ENCODE measurements at regions not wholly inside any gene's neighbourhood (a gene's known extent, or its start where the extent isn't known, plus 50 kb on each side); places are given as distances from the start of the nearest gene placed in this dataset.

DNA sequence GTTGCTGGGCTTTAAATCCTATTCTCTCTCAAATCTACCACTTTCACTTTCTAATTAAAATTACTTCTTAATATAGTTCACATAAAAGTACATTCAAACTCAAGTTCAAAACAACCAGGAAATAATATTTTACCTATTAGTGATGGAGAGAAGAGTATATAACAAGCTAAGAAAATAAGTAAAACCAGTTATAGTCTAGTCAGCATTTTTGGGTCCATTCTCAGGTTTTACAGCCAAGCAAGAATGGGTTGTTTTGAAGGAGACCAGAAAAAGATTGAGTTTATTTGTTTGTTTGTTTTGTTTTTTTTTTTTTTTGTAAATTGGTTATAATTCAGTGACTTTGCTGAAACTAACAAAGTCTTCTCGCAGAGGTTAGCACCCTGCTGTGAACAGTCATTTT lies 106.3 kb upstream of the PTPRZ1 start (continued):
- TF ChIP-seq, protein P1, sequence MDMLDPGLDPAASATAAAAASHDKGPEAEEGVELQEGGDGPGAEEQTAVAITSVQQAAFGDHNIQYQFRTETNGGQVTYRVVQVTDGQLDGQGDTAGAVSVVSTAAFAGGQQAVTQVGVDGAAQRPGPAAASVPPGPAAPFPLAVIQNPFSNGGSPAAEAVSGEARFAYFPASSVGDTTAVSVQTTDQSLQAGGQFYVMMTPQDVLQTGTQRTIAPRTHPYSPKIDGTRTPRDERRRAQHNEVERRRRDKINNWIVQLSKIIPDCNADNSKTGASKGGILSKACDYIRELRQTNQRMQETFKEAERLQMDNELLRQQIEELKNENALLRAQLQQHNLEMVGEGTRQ (IDR thresholded peaks at IDR 0.05; ENCODE audit: borderline replicate concordance, low read depth, low read length): no peak
- TF ChIP-seq RXRA (IDR thresholded peaks at IDR 0.05; ENCODE audit: borderline replicate concordance, low read depth) (no peak), TAF1 (IDR thresholded peaks at IDR 0.05; ENCODE audit: borderline replicate concordance, low read depth, low read length) (no peak)

DNA sequence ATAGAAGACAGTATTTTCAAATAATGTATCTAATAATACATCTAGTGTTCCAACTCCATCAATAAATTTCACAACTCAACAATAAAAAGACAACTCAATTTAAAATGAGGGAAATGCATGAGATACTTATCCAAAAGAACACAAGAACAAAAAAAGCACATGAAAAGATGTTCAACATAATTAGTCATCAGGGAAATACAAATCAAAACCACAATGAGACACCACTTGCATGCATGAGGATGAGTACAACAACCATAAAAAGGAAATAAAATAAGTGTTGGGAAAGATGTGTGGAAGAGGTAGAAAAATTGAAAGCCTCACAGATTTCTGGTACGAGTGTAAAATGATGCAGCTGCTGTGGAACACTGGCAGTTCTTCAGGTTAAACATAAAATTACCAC lies 111.6 kb upstream of the PTPRZ1 start:
- no peak overlapping the region for H3K27ac ChIP-seq (ENCODE audit: low read depth in 2 of 2, low read length in 1 of 2)
- no peaks in the 10 kb centered on the region for H3F3A ChIP-seq (replicated peaks; ENCODE audit: insufficient read depth)
- no peak overlapping the region for H2AFZ ChIP-seq (ENCODE audit: low read depth)
- no peaks in the 10 kb centered on the region for H3K36me3 ChIP-seq (replicated peaks in 1 of 2; ENCODE audit: control insufficient read depth in 1 of 2, insufficient read depth in 2 of 2, low read length in 1 of 2)
- no peaks in the 10 kb centered on the region for H4K20me1 ChIP-seq (ENCODE audit: insufficient read depth)
- ChIA-PET POLR2A (no interaction called here), CTCF (no interaction called here)
- H3K79me2 ChIP-seq (ENCODE audit: insufficient read depth): no peaks in the 10 kb centered on the region
- TF ChIP-seq, protein P2, sequence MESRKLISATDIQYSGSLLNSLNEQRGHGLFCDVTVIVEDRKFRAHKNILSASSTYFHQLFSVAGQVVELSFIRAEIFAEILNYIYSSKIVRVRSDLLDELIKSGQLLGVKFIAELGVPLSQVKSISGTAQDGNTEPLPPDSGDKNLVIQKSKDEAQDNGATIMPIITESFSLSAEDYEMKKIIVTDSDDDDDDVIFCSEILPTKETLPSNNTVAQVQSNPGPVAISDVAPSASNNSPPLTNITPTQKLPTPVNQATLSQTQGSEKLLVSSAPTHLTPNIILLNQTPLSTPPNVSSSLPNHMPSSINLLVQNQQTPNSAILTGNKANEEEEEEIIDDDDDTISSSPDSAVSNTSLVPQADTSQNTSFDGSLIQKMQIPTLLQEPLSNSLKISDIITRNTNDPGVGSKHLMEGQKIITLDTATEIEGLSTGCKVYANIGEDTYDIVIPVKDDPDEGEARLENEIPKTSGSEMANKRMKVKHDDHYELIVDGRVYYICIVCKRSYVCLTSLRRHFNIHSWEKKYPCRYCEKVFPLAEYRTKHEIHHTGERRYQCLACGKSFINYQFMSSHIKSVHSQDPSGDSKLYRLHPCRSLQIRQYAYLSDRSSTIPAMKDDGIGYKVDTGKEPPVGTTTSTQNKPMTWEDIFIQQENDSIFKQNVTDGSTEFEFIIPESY (IDR thresholded peaks at IDR 0.05; ENCODE audit: borderline replicate concordance, low read depth): no peak
- TF ChIP-seq EZH2phosphoT487 (IDR thresholded peaks at IDR 0.05; ENCODE audit: borderline replicate concordance, low read depth) (no peak), RFX5 (IDR thresholded peaks at IDR 0.05; ENCODE audit: low read length) (no peak), MAX (IDR thresholded peaks at IDR 0.05; ENCODE audit: low read depth) (no peak), GATA2 (CRISPR knock-in tag; IDR thresholded peaks at IDR 0.05) (no peak), NFIC (IDR thresholded peaks at IDR 0.05; ENCODE audit: borderline replicate concordance) (no peak), SMC3 (IDR thresholded peaks at IDR 0.05; ENCODE audit: low read depth, low read length) (no peak), MEF2A (IDR thresholded peaks at IDR 0.05; ENCODE audit: borderline replicate concordance, low read depth) (no peak), NRF1 (IDR thresholded peaks at IDR 0.05; ENCODE audit: low read depth, low read length) (no peak), RCOR1 (IDR thresholded peaks at IDR 0.05; ENCODE audit: low read length) (no peak), ELF1 (IDR thresholded peaks at IDR 0.05) (no peak)
- TF ChIP-seq, protein P3, sequence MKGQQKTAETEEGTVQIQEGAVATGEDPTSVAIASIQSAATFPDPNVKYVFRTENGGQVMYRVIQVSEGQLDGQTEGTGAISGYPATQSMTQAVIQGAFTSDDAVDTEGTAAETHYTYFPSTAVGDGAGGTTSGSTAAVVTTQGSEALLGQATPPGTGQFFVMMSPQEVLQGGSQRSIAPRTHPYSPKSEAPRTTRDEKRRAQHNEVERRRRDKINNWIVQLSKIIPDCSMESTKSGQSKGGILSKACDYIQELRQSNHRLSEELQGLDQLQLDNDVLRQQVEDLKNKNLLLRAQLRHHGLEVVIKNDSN (IDR thresholded peaks at IDR 0.05; ENCODE audit: borderline replicate concordance, low read depth): no peak
- TF ChIP-seq, protein P4, sequence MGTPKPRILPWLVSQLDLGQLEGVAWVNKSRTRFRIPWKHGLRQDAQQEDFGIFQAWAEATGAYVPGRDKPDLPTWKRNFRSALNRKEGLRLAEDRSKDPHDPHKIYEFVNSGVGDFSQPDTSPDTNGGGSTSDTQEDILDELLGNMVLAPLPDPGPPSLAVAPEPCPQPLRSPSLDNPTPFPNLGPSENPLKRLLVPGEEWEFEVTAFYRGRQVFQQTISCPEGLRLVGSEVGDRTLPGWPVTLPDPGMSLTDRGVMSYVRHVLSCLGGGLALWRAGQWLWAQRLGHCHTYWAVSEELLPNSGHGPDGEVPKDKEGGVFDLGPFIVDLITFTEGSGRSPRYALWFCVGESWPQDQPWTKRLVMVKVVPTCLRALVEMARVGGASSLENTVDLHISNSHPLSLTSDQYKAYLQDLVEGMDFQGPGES (IDR thresholded peaks at IDR 0.05; ENCODE audit: low read depth, low read length): no peak
- no peak overlapping the region for H3K4me3 ChIP-seq (ENCODE audit: low read depth in 2 of 2, low read length in 1 of 2)
- no peak overlapping the region for H3K9ac ChIP-seq
- WGBS (ENCODE audit: low lambda C conversion rate): 6% methylated on average over 1 of the region's 1 CpG
- H3K27me3 ChIP-seq (ENCODE audit: insufficient read depth): no peaks in the 10 kb centered on the region; the same call in 1 of the 2 replicates
- DNase-seq: no peak
- H3K4me2 ChIP-seq: no peak overlapping the region
- no peaks in the 10 kb centered on the region for H3K9me2 ChIP-seq
- H3K4me1 ChIP-seq (ENCODE audit: control insufficient read depth in 1 of 2, insufficient read depth in 2 of 2, low read depth in 1 of 2, low read length in 1 of 2): no peaks in the 10 kb centered on the region
- no peaks in the 10 kb centered on the region for H3K9me3 ChIP-seq

Data from SK-N-SH (cell line).